CD4-positive, CD25-positive, alpha-beta regulatory T cell (primary cell): ENCODE measurements at regions not wholly inside any gene's neighbourhood (a gene's known extent, or its start where the extent isn't known, plus 50 kb on each side); places are given as distances from the start of the nearest gene placed in this dataset.

Experiments used
- ATAC-seq, 2 donors: fragments of 150-1000 bp; cut with Tn5 transposase; one replicate each; pipeline ENCODE4 v1.10.0; 2021; ENCODE audit warnings: low read depth in 2 of 2, moderate number of reproducible peaks in 2 of 2, moderate library complexity in 1 of 2
- DNase-seq, 3 donors: peaks; one replicate each; pipeline versions ENCODE4 v3.0.0 to v3.0.0-alpha.2; 2012 to 2022; ENCODE audit warnings: mixed read lengths in 1 of 3
- H3K27ac ChIP-seq: one replicate; pipeline ENCODE4 v1.7.0; 2013; ENCODE audit warnings: mild to moderate bottlenecking, low read length; ENCODE audit not compliant: insufficient read depth, poor library complexity, severe bottlenecking
- H3K27me3 ChIP-seq: one replicate; pipeline ENCODE4 v1.7.0; 2013; ENCODE audit warnings: low read length; ENCODE audit not compliant: control insufficient read depth, insufficient read depth
- H3K36me3 ChIP-seq: one replicate; pipeline ENCODE4 v1.7.0; 2013; ENCODE audit warnings: mild to moderate bottlenecking, low read length, moderate library complexity; ENCODE audit not compliant: control insufficient read depth, insufficient read depth
- H3K4me1 ChIP-seq: 2 replicates; pipeline ENCODE4 v1.7.0; 2013; ENCODE audit warnings: mild to moderate bottlenecking, low read length; ENCODE audit not compliant: insufficient read depth, control insufficient read depth, poor library complexity, severe bottlenecking
- H3K4me3 ChIP-seq: one replicate; pipeline ENCODE4 v1.7.0; 2013; ENCODE audit warnings: low read depth, mild to moderate bottlenecking, low read length, moderate library complexity
- H3K9me3 ChIP-seq, 2 experiments: 1 replicate in 1 of 2; 2 replicates in 1 of 2; pipeline ENCODE4 v1.7.0; 2013; ENCODE audit warnings: low read length in 2 of 2, mild to moderate bottlenecking in 1 of 2, moderate library complexity in 1 of 2; ENCODE audit not compliant: control insufficient read depth in 2 of 2
- H3K27ac Mint-ChIP-seq, 3 donors: one replicate each; pipeline ENCODE4 v1.8.0; 2020 to 2022; ENCODE audit warnings: mild to moderate bottlenecking in 3 of 3, mixed read lengths in 3 of 3, moderate library complexity in 2 of 3
- H3K27me3 Mint-ChIP-seq: one replicate; pipeline ENCODE4 v1.8.0; 2022; ENCODE audit warnings: mild to moderate bottlenecking, mixed read lengths
- H3K36me3 Mint-ChIP-seq: one replicate; pipeline ENCODE4 v1.8.0; 2020; ENCODE audit warnings: mixed read lengths
- H3K4me1 Mint-ChIP-seq, 4 donors: one replicate each; pipeline ENCODE4 v1.8.0; 2020 to 2022; ENCODE audit warnings: mixed read lengths in 4 of 4, mild to moderate bottlenecking in 1 of 4
- H3K4me3 Mint-ChIP-seq, 4 donors: one replicate each; pipeline ENCODE4 v1.8.0; 2020 to 2022; ENCODE audit warnings: mild to moderate bottlenecking in 4 of 4, mixed read lengths in 4 of 4, moderate library complexity in 3 of 4
- H3K9me3 Mint-ChIP-seq, 7 donors: one replicate each; pipeline ENCODE4 v1.8.0; 2020 to 2022; ENCODE audit warnings: mixed read lengths in 7 of 7, mild to moderate bottlenecking in 3 of 7, moderate library complexity in 2 of 7

GRCh38 chr16:64773638-64774037 lies 348.2 kb downstream of the CDH11 start:
- ATAC-seq: no peak
- H3K4me1 Mint-ChIP-seq: no peaks in the 10 kb centered on the region
- no peaks in the 10 kb centered on the region for H3K27me3 Mint-ChIP-seq
- peaks cover 0 to 6% of the 10 kb centered on the region in 2 experiments for H3K9me3 ChIP-seq
- no peaks in the 10 kb centered on the region for H3K36me3 Mint-ChIP-seq
- H3K36me3 ChIP-seq: no peaks in the 10 kb centered on the region
- H3K27ac ChIP-seq: no peak overlapping the region
- no peaks in the 10 kb centered on the region for H3K4me1 ChIP-seq
- H3K9me3 Mint-ChIP-seq: peaks cover 0 to 20% (median 3%) of the 10 kb centered on the region in 7 donors
- no peak overlapping the region for H3K4me3 Mint-ChIP-seq
- no peak for DNase-seq
- no peak overlapping the region for H3K27ac Mint-ChIP-seq
- no peak overlapping the region for H3K4me3 ChIP-seq
- no peaks in the 10 kb centered on the region for H3K27me3 ChIP-seq

GRCh38 chr16:64773184-64773583 lies 348.7 kb downstream of the CDH11 start:
- H3K4me1 ChIP-seq: no peaks in the 10 kb centered on the region

GRCh38 chr16:64771273-64771672 lies 350.6 kb downstream of the CDH11 start:
- Mint-ChIP-seq H3K4me3 (no peak overlapping the region), H3K36me3 (no peaks in the 10 kb centered on the region), H3K4me1 (no peaks in the 10 kb centered on the region), H3K27me3 (no peaks in the 10 kb centered on the region), H3K27ac (no peak overlapping the region), H3K9me3 (peaks cover 0 to 17% (median 2%) of the 10 kb centered on the region in 7 donors)
- H3K9me3 ChIP-seq: peaks cover 0 to 6% of the 10 kb centered on the region in 2 experiments
- no peak for ATAC-seq
- no peaks in the 10 kb centered on the region for H3K4me1 ChIP-seq
- H3K36me3 ChIP-seq: no peaks in the 10 kb centered on the region
- H3K4me3 ChIP-seq: no peak overlapping the region
- no peak for DNase-seq
- H3K27me3 ChIP-seq: no peaks in the 10 kb centered on the region
- no peak overlapping the region for H3K27ac ChIP-seq

More at GRCh38 chr16:64773184-64773583, 348.7 kb downstream of the CDH11 start:
- H3K36me3 ChIP-seq: no peaks in the 10 kb centered on the region
- H3K27ac Mint-ChIP-seq: no peak overlapping the region
- H3K9me3 Mint-ChIP-seq: peaks cover 0 to 20% (median 3%) of the 10 kb centered on the region in 7 donors
- no peaks in the 10 kb centered on the region for H3K27me3 Mint-ChIP-seq
- no peaks in the 10 kb centered on the region for H3K27me3 ChIP-seq
- DNase-seq: no peak
- no peaks in the 10 kb centered on the region for H3K4me1 Mint-ChIP-seq
- no peak for ATAC-seq
- H3K27ac ChIP-seq: no peak overlapping the region
- H3K4me3 Mint-ChIP-seq: no peak overlapping the region
- no peak overlapping the region for H3K4me3 ChIP-seq
- H3K36me3 Mint-ChIP-seq: no peaks in the 10 kb centered on the region
- H3K9me3 ChIP-seq: peaks cover 0 to 6% of the 10 kb centered on the region in 2 experiments

GRCh38 chr16:64762211-64762610 lies 359.7 kb downstream of the CDH11 start:
- H3K27me3 ChIP-seq: no peaks in the 10 kb centered on the region
- DNase-seq (no peak), ATAC-seq (no peak)
- H3K9me3 ChIP-seq: peaks cover 0 to 4% of the 10 kb centered on the region in 2 experiments
- no peak overlapping the region for H3K27ac ChIP-seq
- Mint-ChIP-seq H3K9me3 (peaks cover 2 to 27% (median 7%) of the 10 kb centered on the region in 7 donors), H3K36me3 (no peaks in the 10 kb centered on the region), H3K4me3 (no peak overlapping the region), H3K27ac (no peak overlapping the region), H3K27me3 (no peaks in the 10 kb centered on the region), H3K4me1 (no peaks in the 10 kb centered on the region)
- no peaks in the 10 kb centered on the region for H3K36me3 ChIP-seq
- no peaks in the 10 kb centered on the region for H3K4me1 ChIP-seq
- no peak overlapping the region for H3K4me3 ChIP-seq

GRCh38 chr16:64754279-64754678 lies 367.6 kb downstream of the CDH11 start:
- Mint-ChIP-seq H3K4me1 (peaks cover 0 to 4% (median 0%) of the 10 kb centered on the region in 4 donors), H3K4me3 (no peak overlapping the region), H3K27ac (no peak overlapping the region), H3K27me3 (peaks cover 6% of the 10 kb centered on the region), H3K9me3 (peaks cover 0 to 19% (median 8%) of the 10 kb centered on the region in 7 donors), H3K36me3 (no peaks in the 10 kb centered on the region)
- no peaks in the 10 kb centered on the region for H3K27me3 ChIP-seq
- H3K27ac ChIP-seq: no peak overlapping the region
- ATAC-seq (no peak), DNase-seq (no peak)
- peaks cover 3 to 5% of the 10 kb centered on the region in 2 experiments for H3K9me3 ChIP-seq
- no peak overlapping the region for H3K4me3 ChIP-seq
- H3K4me1 ChIP-seq: no peaks in the 10 kb centered on the region
- no peaks in the 10 kb centered on the region for H3K36me3 ChIP-seq

GRCh38 chr16:64751906-64752305 lies 370.0 kb downstream of the CDH11 start:
- no peak overlapping the region for H3K27ac ChIP-seq
- H3K4me3 Mint-ChIP-seq: no peak overlapping the region
- H3K4me1 ChIP-seq: no peaks in the 10 kb centered on the region
- H3K27me3 Mint-ChIP-seq: peaks cover 6% of the 10 kb centered on the region
- no peak for ATAC-seq
- no peaks in the 10 kb centered on the region for H3K27me3 ChIP-seq
- H3K36me3 Mint-ChIP-seq: no peaks in the 10 kb centered on the region
- peaks cover 5 to 7% of the 10 kb centered on the region in 2 experiments for H3K9me3 ChIP-seq
- H3K4me3 ChIP-seq: no peak overlapping the region
- H3K36me3 ChIP-seq: no peaks in the 10 kb centered on the region
- peaks cover 0 to 4% (median 0%) of the 10 kb centered on the region in 4 donors for H3K4me1 Mint-ChIP-seq
- peaks cover 0 to 27% (median 8%) of the 10 kb centered on the region in 7 donors for H3K9me3 Mint-ChIP-seq
- no peak for DNase-seq
- no peak overlapping the region for H3K27ac Mint-ChIP-seq

GRCh38 chr16:64749346-64749745 lies 372.5 kb downstream of the CDH11 start:
- no peak for DNase-seq
- H3K27me3 ChIP-seq: no peaks in the 10 kb centered on the region
- H3K27ac ChIP-seq: no peak overlapping the region
- no peak for ATAC-seq
- Mint-ChIP-seq H3K36me3 (no peaks in the 10 kb centered on the region), H3K27me3 (no peaks in the 10 kb centered on the region), H3K27ac (no peak overlapping the region), H3K9me3 (peaks cover 0 to 27% (median 5%) of the 10 kb centered on the region in 7 donors), H3K4me1 (no peaks in the 10 kb centered on the region), H3K4me3 (no peak overlapping the region)
- no peak overlapping the region for H3K4me3 ChIP-seq
- no peaks in the 10 kb centered on the region for H3K36me3 ChIP-seq
- no peaks in the 10 kb centered on the region for H3K4me1 ChIP-seq
- peaks cover 4% of the 10 kb centered on the region in 2 experiments for H3K9me3 ChIP-seq

GRCh38 chr16:64745258-64745930 lies 376.5 kb downstream of the CDH11 start:
- Histone ChIP-seq H3K4me1 (no peaks in the 10 kb centered on the region), H3K4me3 (no peak overlapping the region), H3K27me3 (no peaks in the 10 kb centered on the region), H3K27ac (no peak overlapping the region), H3K9me3 (peaks cover 2 to 4% of the 10 kb centered on the region in 2 experiments), H3K36me3 (no peaks in the 10 kb centered on the region)
- Mint-ChIP-seq H3K4me1 (no peaks in the 10 kb centered on the region), H3K9me3 (peaks cover 2 to 35% (median 8%) of the 10 kb centered on the region in 7 donors), H3K27me3 (no peaks in the 10 kb centered on the region), H3K27ac (no peak overlapping the region), H3K4me3 (no peak overlapping the region), H3K36me3 (no peaks in the 10 kb centered on the region)
- no peak for ATAC-seq
- DNase-seq: no peak
